ENCODE measurements at regions not wholly inside any gene's neighbourhood (a gene's known extent, or its start where the extent isn't known, plus 50 kb on each side); places are given as distances from the start of the nearest gene placed in this dataset.

DNA sequence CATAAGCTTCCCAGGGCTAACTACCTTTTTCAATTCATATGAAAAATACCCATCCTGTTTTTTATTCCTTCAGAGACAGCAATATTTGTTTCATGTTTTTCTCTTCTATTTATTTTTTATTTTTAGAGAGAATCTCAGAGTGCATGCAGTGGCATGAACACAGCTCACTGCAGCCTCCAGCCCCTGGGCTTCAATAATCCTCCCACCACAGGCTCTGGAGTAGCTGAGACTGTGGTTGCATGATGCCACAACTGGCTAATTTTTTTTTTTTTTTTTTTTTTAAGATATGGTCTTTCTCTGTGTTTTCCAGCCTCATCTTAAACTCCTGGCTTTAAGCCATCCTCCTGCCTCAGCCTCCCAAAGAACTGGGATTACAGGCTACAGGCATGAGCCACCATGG lies 296.7 kb upstream of the AKR1E2 start:
- no TSS peak for BruUV-seq (replicated peaks)
- dilution Hi-C loops (cut with MboI; ENCODE audit: extremely low pct_ligation_motif_present, low sequenced_read_pairs) (no loop called here), intact Hi-C loops (cut with micrococcal nuclease) (no loop called here)
- DNase-seq (ENCODE audit: low read depth, low spot score) (no peak), FAIRE-seq (no peak)
- no peaks in the 10 kb centered on the region for H3K36me3 ChIP-seq (ENCODE audit: control insufficient read depth in 2 of 2, extremely low read depth in 1 of 2, insufficient read depth in 2 of 2, low read length in 2 of 2)
- CTCF ChIA-PET: interaction anchor here (0.7 kb wide), 1 partner anchor 22 kb away, joined by 3 read pairs; no protein-coding TSS in a partner anchor
- POLR2A ChIA-PET: no interaction called here
- no peaks in the 10 kb centered on the region for H3K79me2 ChIP-seq (ENCODE audit: control insufficient read depth, insufficient read depth, low read length)
- TF ChIP-seq, protein P1, sequence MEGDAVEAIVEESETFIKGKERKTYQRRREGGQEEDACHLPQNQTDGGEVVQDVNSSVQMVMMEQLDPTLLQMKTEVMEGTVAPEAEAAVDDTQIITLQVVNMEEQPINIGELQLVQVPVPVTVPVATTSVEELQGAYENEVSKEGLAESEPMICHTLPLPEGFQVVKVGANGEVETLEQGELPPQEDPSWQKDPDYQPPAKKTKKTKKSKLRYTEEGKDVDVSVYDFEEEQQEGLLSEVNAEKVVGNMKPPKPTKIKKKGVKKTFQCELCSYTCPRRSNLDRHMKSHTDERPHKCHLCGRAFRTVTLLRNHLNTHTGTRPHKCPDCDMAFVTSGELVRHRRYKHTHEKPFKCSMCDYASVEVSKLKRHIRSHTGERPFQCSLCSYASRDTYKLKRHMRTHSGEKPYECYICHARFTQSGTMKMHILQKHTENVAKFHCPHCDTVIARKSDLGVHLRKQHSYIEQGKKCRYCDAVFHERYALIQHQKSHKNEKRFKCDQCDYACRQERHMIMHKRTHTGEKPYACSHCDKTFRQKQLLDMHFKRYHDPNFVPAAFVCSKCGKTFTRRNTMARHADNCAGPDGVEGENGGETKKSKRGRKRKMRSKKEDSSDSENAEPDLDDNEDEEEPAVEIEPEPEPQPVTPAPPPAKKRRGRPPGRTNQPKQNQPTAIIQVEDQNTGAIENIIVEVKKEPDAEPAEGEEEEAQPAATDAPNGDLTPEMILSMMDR (IDR thresholded peaks at IDR 0.05; ENCODE audit: extremely low read depth in 1 of 2, insufficient read depth in 1 of 2, low read depth in 1 of 2, low read length in 2 of 2): no peak
- no peak for TF ChIP-seq FOS (IDR thresholded peaks at IDR 0.05; ENCODE audit: borderline replicate concordance, insufficient read depth, low read length)
- no peak for TF ChIP-seq EZH2 (IDR thresholded peaks at IDR 0.05; ENCODE audit: borderline replicate concordance, low read depth, low read length, severe bottlenecking)
- TF ChIP-seq, protein P2, sequence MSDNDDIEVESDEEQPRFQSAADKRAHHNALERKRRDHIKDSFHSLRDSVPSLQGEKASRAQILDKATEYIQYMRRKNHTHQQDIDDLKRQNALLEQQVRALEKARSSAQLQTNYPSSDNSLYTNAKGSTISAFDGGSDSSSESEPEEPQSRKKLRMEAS (IDR thresholded peaks at IDR 0.05; ENCODE audit: insufficient read depth, insufficient read length): no peak
- TF ChIP-seq MYC (IDR thresholded peaks at IDR 0.05; ENCODE audit: low read depth, low read length): no peak
- no peak for TF ChIP-seq JUN (IDR thresholded peaks at IDR 0.05; ENCODE audit: borderline replicate concordance, insufficient read depth, insufficient read length, low read depth)
- H4K20me1 ChIP-seq (replicated peaks; ENCODE audit: control insufficient read depth, extremely low read depth, insufficient read depth, low read length): no peaks in the 10 kb centered on the region
- H3K27me3 ChIP-seq (ENCODE audit: control insufficient read depth in 2 of 2, insufficient read depth in 2 of 2, low read length in 2 of 2): no peaks in the 10 kb centered on the region
- no peak overlapping the region for H3K27ac ChIP-seq (ENCODE audit: insufficient read depth, low read depth, low read length)
- H3K9me1 ChIP-seq (replicated peaks; ENCODE audit: control insufficient read depth, extremely low read depth, insufficient read depth, low read length): no peaks in the 10 kb centered on the region
- H3K4me1 ChIP-seq (ENCODE audit: control insufficient read depth, extremely low read depth, insufficient read depth, low read length): no peaks in the 10 kb centered on the region
- no peak overlapping the region for H3K9ac ChIP-seq (replicated peaks; ENCODE audit: extremely low read depth, insufficient read depth, low read length)
- H2AFZ ChIP-seq (ENCODE audit: low read depth, low read length): no peak overlapping the region
- no peak overlapping the region for H3K4me2 ChIP-seq (ENCODE audit: insufficient read depth, low read length)
- no peak overlapping the region for H3K4me3 ChIP-seq (replicated peaks in 1 of 3; ENCODE audit: insufficient read depth in 1 of 3, low read depth in 1 of 3, low read length in 3 of 3)
- H3K9me3 ChIP-seq (replicated peaks; ENCODE audit: control insufficient read depth, insufficient read depth, low read length): no peaks in the 10 kb centered on the region
